MM.1S (cell line): ENCODE measurements at regions not wholly inside any gene's neighbourhood (a gene's known extent, or its start where the extent isn't known, plus 50 kb on each side); places are given as distances from the start of the nearest gene placed in this dataset.

Experiments used
- DNase-seq: peaks from one replicate; pipeline ENCODE4 v3.0.0-alpha.2; 2015
- H2AFZ ChIP-seq: fragments of 300-600 bp; sonication (generic); 2 replicates; pipeline ENCODE4 v1.6.0; 2016; ENCODE audit warnings: antibody characterized with exemption, low read length
- H3F3A ChIP-seq: fragments of 300-600 bp; sonication (generic); 2 replicates; pipeline ENCODE4 v1.6.1; 2016; ENCODE audit warnings: mild to moderate bottlenecking, antibody characterized with exemption, low read length, moderate library complexity, mixed read lengths; ENCODE audit not compliant: insufficient read depth
- H3K27ac ChIP-seq: fragments of 300-600 bp; sonication (generic); 2 replicates; pipeline ENCODE4 v1.5.1; 2016; ENCODE audit warnings: mild to moderate bottlenecking, low read length
- H3K27me3 ChIP-seq: fragments of 300-600 bp; sonication (generic); replicated peaks from 2 replicates; pipeline ENCODE4 v1.6.0; 2016; ENCODE audit warnings: low read length; ENCODE audit not compliant: insufficient read depth
- H3K36me3 ChIP-seq: fragments of 300-600 bp; sonication (generic); replicated peaks from 2 replicates; pipeline ENCODE4 v1.6.1; 2016; ENCODE audit warnings: mild to moderate bottlenecking, low read length, mixed read lengths; ENCODE audit not compliant: insufficient read depth
- H3K4me1 ChIP-seq: fragments of 300-600 bp; sonication (generic); 2 replicates; pipeline ENCODE4 v1.6.1; 2016; ENCODE audit warnings: low read length, mixed read lengths
- H3K4me2 ChIP-seq: fragments of 300-600 bp; sonication (generic); 2 replicates; pipeline ENCODE4 v1.6.0; 2016; ENCODE audit warnings: low read depth, low read length
- H3K4me3 ChIP-seq: fragments of 300-600 bp; sonication (generic); 2 replicates; pipeline ENCODE4 v1.5.1; 2016; ENCODE audit warnings: low read length, mixed read lengths
- H3K79me2 ChIP-seq: fragments of 300-600 bp; sonication (generic); 2 replicates; pipeline ENCODE4 v1.6.1; 2016; ENCODE audit warnings: mixed run types, low read length, mixed read lengths
- H3K9ac ChIP-seq: fragments of 300-600 bp; sonication (generic); 2 replicates; pipeline ENCODE4 v1.6.1; 2016; ENCODE audit warnings: low read length, mixed read lengths
- H3K9me2 ChIP-seq: fragments of 300-600 bp; sonication (generic); replicated peaks from 2 replicates; pipeline ENCODE4 v1.6.1; 2016; ENCODE audit warnings: mild to moderate bottlenecking, low read length, mixed read lengths; ENCODE audit not compliant: insufficient read depth
- H3K9me3 ChIP-seq: fragments of 300-600 bp; sonication (generic); replicated peaks from 2 replicates; pipeline ENCODE4 v1.6.1; 2016; ENCODE audit warnings: mild to moderate bottlenecking, low read length, mixed read lengths; ENCODE audit not compliant: insufficient read depth
- H4K20me1 ChIP-seq: fragments of 300-600 bp; sonication (generic); 2 replicates; pipeline ENCODE4 v1.6.1; 2016; ENCODE audit warnings: mild to moderate bottlenecking, low read length, moderate library complexity, mixed read lengths; ENCODE audit not compliant: insufficient read depth
- EZH2 ChIP-seq: fragments of 300-600 bp; sonication (generic); optimal IDR thresholded peaks from 2 replicates; pipeline ENCODE3; 2017; ENCODE audit warnings: low read depth, mild to moderate bottlenecking, antibody characterized with exemption, low read length, mixed read lengths
- EZH2phosphoT487 ChIP-seq: fragments of 300-600 bp; sonication (generic); IDR thresholded peaks from 2 replicates; pipeline ENCODE4 v1.6.1; 2018; ENCODE audit warnings: antibody characterized with exemption, low read length
- TF ChIP-seq, protein P1 (sequence below): fragments of 300-600 bp; sonication (generic); IDR thresholded peaks from 2 replicates; pipeline ENCODE4 v1.5.1; 2016; ENCODE audit warnings: antibody characterized with exemption, low read length, mixed read lengths

DNA sequence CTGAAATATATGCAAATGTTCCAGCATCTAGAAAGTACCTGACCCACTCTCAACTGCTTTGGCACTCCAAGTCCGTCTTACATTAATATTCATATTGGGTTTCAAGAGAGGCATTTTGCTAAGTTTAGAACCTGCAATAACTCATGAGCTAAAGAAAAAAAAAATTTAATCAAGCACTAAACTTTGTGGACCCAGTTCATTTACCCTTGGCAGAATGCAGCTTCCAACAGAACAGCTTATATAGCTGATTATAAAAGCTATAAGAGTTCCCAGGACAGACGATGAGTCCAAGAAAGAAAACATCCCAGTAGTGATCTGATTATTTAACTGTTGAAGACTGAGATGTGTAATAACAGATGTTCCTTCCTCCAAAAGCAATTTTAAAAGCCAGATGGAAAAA, 592.0 kb downstream of the KCNH5 start:
- TF ChIP-seq EZH2 = no peak
- TF ChIP-seq, protein P1, sequence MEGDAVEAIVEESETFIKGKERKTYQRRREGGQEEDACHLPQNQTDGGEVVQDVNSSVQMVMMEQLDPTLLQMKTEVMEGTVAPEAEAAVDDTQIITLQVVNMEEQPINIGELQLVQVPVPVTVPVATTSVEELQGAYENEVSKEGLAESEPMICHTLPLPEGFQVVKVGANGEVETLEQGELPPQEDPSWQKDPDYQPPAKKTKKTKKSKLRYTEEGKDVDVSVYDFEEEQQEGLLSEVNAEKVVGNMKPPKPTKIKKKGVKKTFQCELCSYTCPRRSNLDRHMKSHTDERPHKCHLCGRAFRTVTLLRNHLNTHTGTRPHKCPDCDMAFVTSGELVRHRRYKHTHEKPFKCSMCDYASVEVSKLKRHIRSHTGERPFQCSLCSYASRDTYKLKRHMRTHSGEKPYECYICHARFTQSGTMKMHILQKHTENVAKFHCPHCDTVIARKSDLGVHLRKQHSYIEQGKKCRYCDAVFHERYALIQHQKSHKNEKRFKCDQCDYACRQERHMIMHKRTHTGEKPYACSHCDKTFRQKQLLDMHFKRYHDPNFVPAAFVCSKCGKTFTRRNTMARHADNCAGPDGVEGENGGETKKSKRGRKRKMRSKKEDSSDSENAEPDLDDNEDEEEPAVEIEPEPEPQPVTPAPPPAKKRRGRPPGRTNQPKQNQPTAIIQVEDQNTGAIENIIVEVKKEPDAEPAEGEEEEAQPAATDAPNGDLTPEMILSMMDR = no peak
- TF ChIP-seq EZH2phosphoT487 = no peak
- no peaks in the 10 kb centered on the region for H3K4me1 ChIP-seq

DNA sequence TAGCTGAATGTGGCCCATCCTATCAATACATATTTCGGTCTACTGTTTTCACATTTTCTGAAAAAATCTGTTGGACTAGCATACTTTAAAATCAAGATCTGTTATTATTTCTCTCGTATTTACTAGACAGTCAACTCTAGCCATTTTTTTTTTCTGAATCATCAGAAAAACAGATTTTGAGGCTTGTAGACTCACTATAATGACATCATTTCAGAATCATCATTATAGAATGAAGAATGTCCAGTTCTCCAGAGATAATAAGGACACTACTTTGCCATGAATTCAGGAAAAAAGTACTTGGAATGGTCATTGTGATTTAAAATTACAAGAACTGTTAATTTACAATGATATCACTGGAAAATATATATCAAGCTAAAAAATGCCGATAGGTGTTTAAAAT, 589.8 kb downstream of the KCNH5 start:
- Histone ChIP-seq H3K27ac (no peak overlapping the region), H3K9me3 (no peaks in the 10 kb centered on the region), H3K4me3 (no peak overlapping the region), H4K20me1 (no peaks in the 10 kb centered on the region), H3K9ac (no peak overlapping the region), H3K79me2 (no peaks in the 10 kb centered on the region), H3K4me1 (no peaks in the 10 kb centered on the region), H3K4me2 (no peak overlapping the region), H3K27me3 (no peaks in the 10 kb centered on the region), H2AFZ (no peak overlapping the region), H3F3A (no peaks in the 10 kb centered on the region), H3K9me2 (no peaks in the 10 kb centered on the region), H3K36me3 (no peaks in the 10 kb centered on the region)
- DNase-seq = no peak
- TF ChIP-seq, protein P1 = no peak
- TF ChIP-seq EZH2 (no peak), EZH2phosphoT487 (no peak)

More for the DNA sequence above, 592.0 kb downstream of the KCNH5 start:
- H2AFZ ChIP-seq = no peak overlapping the region
- no peaks in the 10 kb centered on the region for H3K79me2 ChIP-seq
- no peaks in the 10 kb centered on the region for H3K9me2 ChIP-seq
- no peaks in the 10 kb centered on the region for H3F3A ChIP-seq
- H3K9me3 ChIP-seq = no peaks in the 10 kb centered on the region
- no peak overlapping the region for H3K4me3 ChIP-seq
- no peak overlapping the region for H3K27ac ChIP-seq
- H3K36me3 ChIP-seq = no peaks in the 10 kb centered on the region
- no peak for DNase-seq
- no peak overlapping the region for H3K9ac ChIP-seq
- H4K20me1 ChIP-seq = no peaks in the 10 kb centered on the region
- H3K27me3 ChIP-seq = no peaks in the 10 kb centered on the region
- H3K4me2 ChIP-seq = no peak overlapping the region

DNA sequence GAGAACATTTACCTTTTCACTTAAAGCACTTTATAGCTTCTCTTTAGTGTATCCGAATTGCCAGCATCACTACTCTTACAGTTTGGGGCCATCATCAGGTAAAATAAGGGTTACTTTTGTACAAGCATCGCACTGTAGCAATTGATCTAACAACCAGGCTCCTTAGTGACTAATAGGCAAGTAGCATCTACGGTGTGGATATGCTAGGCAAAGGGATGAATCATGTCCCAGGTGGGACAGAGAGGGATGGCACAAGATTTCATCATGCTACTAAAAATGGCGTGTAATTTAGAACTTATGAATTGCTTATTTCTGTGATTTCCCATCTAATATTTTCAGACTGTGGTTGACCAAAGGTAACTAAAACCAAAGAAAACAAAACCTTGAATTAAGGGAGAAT, 582.3 kb downstream of the KCNH5 start:
- TF ChIP-seq EZH2 (no peak), EZH2phosphoT487 (no peak)
- TF ChIP-seq, protein P1 = no peak
- Histone ChIP-seq H3K9ac (no peak overlapping the region), H3K27me3 (no peaks in the 10 kb centered on the region), H3K4me2 (no peak overlapping the region), H3K36me3 (no peaks in the 10 kb centered on the region), H3K79me2 (no peaks in the 10 kb centered on the region), H3K4me1 (no peaks in the 10 kb centered on the region), H3F3A (no peaks in the 10 kb centered on the region), H3K9me3 (no peaks in the 10 kb centered on the region), H2AFZ (no peak overlapping the region), H3K27ac (no peak overlapping the region), H4K20me1 (no peaks in the 10 kb centered on the region), H3K9me2 (no peaks in the 10 kb centered on the region), H3K4me3 (no peak overlapping the region)
- DNase-seq = no peak
